RPMI7951 (cell line): ENCODE measurements at regions not wholly inside any gene's neighbourhood (a gene's known extent, or its start where the extent isn't known, plus 50 kb on each side); places are given as distances from the start of the nearest gene placed in this dataset.
"Not testable (repeated sequence)": the region's sequence is repeated elsewhere in the genome, so short reads cannot be mapped to it uniquely, and the experiment has no call there.

ENCODE experiments used
- DNase-seq: peaks from one replicate; pipeline ENCODE4 v3.0.0-alpha.2; 2012; ENCODE audit warnings: low read depth

GRCh38 chr2:95654897-95655296 lies 63.1 kb downstream of the TRIM43 start:
- not testable (repeated sequence) for DNase-seq

DNA sequence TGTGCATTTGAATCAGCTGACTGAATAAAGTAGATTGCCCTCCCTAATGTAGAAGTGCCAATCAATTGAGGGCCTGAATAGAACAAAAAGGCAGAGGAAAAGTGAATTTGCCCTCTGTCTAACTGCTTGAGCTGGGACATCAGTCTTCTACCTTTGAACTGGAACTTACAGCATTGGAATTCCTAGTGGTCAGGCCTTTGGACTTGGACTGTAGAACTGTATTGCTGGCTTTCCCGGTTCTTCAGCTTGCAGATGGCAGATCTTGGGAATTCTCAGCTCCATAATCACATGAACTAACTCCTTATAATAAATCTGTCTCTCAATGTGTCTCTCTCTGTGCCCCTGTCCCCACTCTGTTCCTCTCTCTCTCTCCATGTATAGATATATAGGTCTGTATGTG lies 64.8 kb downstream of the TRIM43 start:
- DNase-seq, result not testable (repeated sequence)

DNA sequence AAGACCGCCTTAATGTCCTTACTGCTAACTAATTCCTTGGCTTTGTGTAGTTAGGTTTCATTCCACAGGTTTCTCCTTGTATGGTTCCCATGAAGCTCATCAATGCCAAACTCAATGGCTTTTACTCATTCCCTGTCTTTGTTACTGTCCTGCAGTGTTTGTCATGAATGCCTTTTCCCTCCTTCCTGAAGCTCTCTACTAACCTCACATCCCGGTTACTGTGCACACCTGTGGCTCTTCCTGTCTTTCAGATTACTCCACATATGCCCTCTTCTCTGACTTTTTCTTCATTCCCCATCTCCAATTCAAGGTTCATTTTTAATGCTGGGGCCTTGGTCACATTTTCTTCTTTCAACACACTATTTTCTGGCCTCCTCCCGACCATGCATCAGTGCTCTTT lies 66.1 kb downstream of the TRIM43 start:
- DNase-seq, result not testable (repeated sequence)

- DNase-seq, result not testable (repeated sequence)
Observed at GRCh38 chr2:95660766-95661562, 69.2 kb downstream of the TRIM43 start.

- not testable (repeated sequence) for DNase-seq
Observed at GRCh38 chr2:95663471-95664441, 72.0 kb downstream of the TRIM43 start.

GRCh38 chr2:95666636-95667035 lies 74.8 kb downstream of the TRIM43 start:
- not testable (repeated sequence) for DNase-seq

- no peak for DNase-seq
Observed at GRCh38 chr2:95667480-95667879, 75.7 kb downstream of the TRIM43 start.

- not testable (repeated sequence) for DNase-seq
Observed at GRCh38 chr2:95668934-95669333, 77.1 kb downstream of the TRIM43 start.

DNA sequence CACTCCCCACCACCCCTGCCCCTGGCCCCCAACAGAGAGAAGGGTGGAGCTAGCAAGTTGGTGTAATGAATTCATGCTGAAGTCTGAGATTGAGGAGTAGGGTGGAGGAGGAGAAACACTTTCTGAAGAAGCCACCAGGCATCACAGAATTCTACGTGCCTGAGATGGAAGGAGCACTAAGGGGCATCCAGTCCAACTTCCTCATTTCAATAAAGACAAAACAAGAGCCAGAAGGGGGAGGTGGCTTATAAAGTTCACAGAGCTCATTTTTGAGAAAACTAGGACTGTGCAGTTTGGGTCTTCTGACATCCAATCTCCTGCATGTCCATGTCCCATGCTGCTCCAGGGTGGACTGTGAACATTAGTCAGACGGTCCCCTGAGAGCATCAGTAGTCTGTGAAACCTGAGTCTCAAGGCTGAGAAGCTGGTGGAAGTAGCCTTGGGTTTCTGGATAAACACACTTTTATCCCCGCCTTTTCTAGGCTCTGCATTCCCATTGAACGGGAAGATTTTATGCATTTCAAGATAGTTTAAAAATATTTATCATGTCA lies 77.7 kb downstream of the TRIM43 start:
- DNase-seq, result no peak

GRCh38 chr2:95670167-95670566 lies 78.4 kb downstream of the TRIM43 start:
- peak; percentile 20 for DNase-seq

DNA sequence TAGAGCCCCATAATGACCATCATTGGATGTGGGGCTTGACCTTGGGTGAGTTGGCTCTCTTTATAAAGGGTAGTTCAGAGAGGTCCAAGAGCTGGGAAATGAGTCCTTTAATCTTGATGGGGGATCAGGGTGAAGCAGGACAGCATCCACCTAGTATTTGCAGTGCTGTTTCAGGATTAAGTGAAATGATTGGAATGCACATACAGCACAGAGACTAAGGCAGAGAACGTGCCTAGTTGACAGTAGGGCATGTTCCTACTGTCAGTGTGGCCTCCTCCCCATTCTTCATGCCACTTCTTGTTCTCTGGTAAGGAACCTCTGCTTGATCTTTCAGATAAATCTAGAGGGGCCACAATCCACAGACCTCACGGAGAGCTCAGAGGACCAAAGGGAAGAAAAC lies 78.9 kb downstream of the TRIM43 start:
- DNase-seq, result no peak

- not testable (repeated sequence) for DNase-seq
Observed at GRCh38 chr2:95671171-95671570, 79.4 kb downstream of the TRIM43 start.

DNA sequence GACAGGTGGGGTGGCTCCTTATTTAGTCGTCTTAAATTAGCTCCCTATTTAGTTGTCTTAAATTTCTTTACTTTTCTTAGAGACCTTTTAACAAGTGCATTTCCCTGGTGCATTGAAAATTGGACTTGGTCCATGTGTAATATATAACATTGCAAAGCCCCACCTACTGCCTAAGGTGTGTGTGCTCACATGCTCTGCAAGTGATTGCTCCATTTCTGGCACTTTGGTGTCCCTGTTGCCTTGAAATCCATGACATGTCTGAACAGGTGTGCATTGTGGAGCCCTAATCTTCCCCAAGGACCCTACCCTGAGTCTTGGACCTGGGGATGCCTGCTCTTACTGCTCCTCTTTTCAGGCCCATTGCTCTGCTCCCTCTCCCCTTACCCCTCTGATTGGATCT lies 80.2 kb downstream of the TRIM43 start:
- not testable (repeated sequence) for DNase-seq

DNA sequence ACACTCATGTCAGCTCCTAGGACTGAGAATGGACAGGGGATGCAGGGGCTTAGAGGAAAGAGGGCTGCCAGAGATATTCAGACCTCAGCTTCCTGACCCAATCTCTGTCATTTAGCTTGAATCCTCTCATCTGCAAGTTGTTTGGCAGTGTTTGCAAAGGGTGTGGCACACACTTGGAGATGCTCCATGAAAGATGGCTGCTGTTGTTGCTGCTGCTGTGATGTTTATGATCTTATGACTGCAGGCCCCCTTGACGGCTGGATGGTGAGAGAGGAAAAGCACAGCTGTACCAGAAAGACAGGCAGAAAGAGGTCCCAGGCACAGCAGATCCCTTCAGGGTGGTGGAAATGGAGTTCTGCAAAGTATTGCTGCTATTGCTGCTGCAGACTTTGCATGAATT lies 80.7 kb downstream of the TRIM43 start:
- DNase-seq, result not testable (repeated sequence)

DNA sequence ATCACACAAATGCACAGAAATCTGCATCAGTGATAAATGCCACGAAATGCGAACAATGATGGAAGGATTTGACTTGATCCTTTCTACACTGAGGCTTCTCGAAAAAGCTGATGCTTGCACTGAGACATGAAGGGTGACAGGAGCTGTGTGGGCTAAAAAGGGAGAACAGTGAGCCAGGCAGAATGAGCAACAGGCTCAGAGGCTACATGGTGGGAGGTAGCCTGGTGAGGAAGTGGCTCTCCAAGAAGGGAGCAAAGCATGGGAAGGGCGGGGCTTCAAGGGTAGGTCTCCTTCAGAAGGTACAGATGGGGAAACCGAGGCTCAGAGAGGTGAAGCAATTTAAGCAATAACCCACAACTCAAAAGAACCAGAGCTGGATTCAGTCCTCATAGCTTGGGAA lies 82.4 kb downstream of the TRIM43 start:
- no peak for DNase-seq

- DNase-seq, result not testable (repeated sequence)
Observed at GRCh38 chr2:95676573-95676972, 84.8 kb downstream of the TRIM43 start.

DNA sequence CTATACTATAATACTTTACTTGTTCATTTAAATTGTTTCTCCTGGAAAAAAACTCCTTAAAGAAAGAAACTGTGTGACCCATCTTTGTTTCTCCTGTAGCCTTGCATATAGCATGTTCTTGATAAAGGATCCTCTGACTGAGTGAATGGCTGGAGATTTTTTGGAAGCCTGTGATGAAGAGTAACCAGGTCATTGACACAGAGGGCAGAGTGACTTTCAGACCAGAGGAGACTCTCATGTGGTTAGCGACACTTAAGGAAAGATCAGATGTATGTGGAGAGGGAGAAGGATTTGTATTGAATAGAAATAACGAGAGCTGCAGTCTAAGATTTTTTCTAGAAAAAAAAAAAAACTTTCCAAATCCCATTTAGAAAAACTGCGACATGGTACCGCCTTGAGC lies 85.5 kb downstream of the TRIM43 start:
- DNase-seq, result no peak

- not testable (repeated sequence) for DNase-seq
Observed at GRCh38 chr2:95677833-95678232, 86.0 kb downstream of the TRIM43 start.

DNA sequence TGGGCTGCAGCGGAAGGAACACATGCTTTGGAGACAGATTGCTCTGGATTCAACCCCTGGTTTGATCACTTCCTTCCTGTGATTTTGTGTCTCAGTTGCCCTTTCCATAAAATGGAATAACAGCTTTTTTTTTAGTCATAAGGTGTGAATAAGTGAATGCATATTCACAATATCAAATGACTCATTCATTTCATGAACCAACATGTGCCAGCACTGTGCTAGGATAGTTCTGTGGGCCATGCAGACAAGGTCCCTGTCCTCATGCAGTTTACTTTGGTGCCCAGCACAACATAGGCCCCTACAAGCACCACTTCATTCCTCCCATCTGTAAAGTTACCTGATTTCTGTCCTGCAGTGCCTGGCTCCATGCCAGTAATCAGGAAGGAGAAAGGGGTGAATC lies 89.4 kb downstream of the TRIM43 start:
- not testable (repeated sequence) for DNase-seq

GRCh38 chr2:95681589-95682081 lies 89.8 kb downstream of the TRIM43 start:
- peak; percentile 10 for DNase-seq

GRCh38 chr2:95682889-95683517 lies 91.2 kb downstream of the TRIM43 start:
- DNase-seq, result not testable (repeated sequence)

DNA sequence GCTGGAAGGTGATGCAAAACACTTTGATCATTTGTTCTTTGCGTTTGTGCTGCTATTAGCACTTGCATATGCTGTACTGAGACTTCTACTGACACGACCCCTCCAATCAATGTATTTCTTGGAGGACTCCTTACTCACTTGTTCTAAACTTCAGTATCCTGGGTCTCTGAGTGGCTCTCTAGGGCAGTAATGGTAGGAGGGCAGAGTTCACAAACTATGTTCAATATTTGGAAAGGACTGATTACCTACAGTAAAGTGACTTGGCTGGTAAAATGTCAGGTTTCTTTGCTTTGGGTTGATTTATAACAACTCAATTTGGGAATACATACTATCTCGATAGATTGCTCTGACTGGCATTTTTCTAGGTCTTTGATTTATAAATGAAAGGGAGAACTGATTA lies 93.7 kb downstream of the TRIM43 start:
- DNase-seq, result no peak
